ENCODE measurements at regions not wholly inside any gene's neighbourhood (a gene's known extent, or its start where the extent isn't known, plus 50 kb on each side); places are given as distances from the start of the nearest gene placed in this dataset.

- TF ChIP-seq RAD21 (IDR thresholded peaks at IDR 0.05) (no peak), CTCF (IDR thresholded peaks at IDR 0.05; ENCODE audit: low read depth, low read length, missing input control) (no peak), MAX (IDR thresholded peaks at IDR 0.05) (no peak), ZBTB33 (IDR thresholded peaks at IDR 0.05) (no peak), REST (IDR thresholded peaks at IDR 0.05) (no peak), ATF3 (IDR thresholded peaks at IDR 0.05) (no peak), YY1 (IDR thresholded peaks at IDR 0.05) (no peak), NR2F2 (IDR thresholded peaks at IDR 0.05) (no peak), TAF1 (conservative IDR thresholded peaks at IDR 0.05) (no peak)
Measured at GRCh38 chr18:6486764-6487426, 72.2 kb upstream of the L3MBTL4 start.
